Fibroblast of skin of back (primary cell): ENCODE measurements at regions not wholly inside any gene's neighbourhood (a gene's known extent, or its start where the extent isn't known, plus 50 kb on each side); places are given as distances from the start of the nearest gene placed in this dataset.

Experiments
- DNase-seq: peaks from one replicate; pipeline ENCODE4 v3.0.0-alpha.2; 2013

- no peak for DNase-seq
Observed at GRCh38 chr12:40620564-40621019, 71.6 kb upstream of the CNTN1 start.

- DNase-seq: peak; percentile 42
Observed at GRCh38 chr12:40622246-40622838, 69.9 kb upstream of the CNTN1 start.

GRCh38 chr12:40632171-40632570 is 60.1 kb upstream of the CNTN1 start:
- DNase-seq: no peak

- DNase-seq: no peak
Observed at GRCh38 chr12:40632933-40633332, 59.3 kb upstream of the CNTN1 start.

GRCh38 chr12:40634517-40635131 is 57.6 kb upstream of the CNTN1 start:
- no peak for DNase-seq

GRCh38 chr12:40635141-40635731 is 57.0 kb upstream of the CNTN1 start:
- no peak for DNase-seq
